ENCODE measurements at regions not wholly inside any gene's neighbourhood (a gene's known extent, or its start where the extent isn't known, plus 50 kb on each side); places are given as distances from the start of the nearest gene placed in this dataset.

- no peak for TF ChIP-seq POLR2A (IDR thresholded peaks at IDR 0.05; ENCODE audit: low read depth)
- TF ChIP-seq CTCF (IDR thresholded peaks at IDR 0.05), result no peak
- no peak for TF ChIP-seq POLR2AphosphoS5 (IDR thresholded peaks at IDR 0.05)
Measured at GRCh38 chr10:55212051-55212450, 411.0 kb upstream of the PCDH15 start.
